ENCODE measurements at regions not wholly inside any gene's neighbourhood (a gene's known extent, or its start where the extent isn't known, plus 50 kb on each side); places are given as distances from the start of the nearest gene placed in this dataset.

DNA sequence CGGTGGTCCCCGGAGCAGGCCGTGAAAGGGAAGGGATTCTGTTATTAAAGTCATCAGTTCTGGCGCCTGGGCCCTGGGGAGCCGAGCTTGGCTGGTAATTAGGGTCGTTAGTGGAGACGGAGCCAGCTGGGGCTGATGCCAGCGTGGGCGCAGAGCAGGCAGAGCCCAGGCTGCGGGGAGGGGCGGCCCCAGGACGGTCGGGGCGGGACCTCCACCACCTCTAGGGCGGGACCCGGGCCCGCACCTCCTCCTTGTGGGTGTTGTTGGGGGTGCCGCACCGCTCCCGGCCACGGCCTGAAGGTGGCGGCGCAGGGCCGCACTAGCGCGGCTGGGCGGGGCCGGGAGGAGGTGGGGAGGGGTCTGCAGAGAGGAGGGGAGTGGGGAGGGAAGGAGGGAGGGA, 470.6 kb downstream of the PTPRU start:
- TF ChIP-seq ZNF274 (IDR thresholded peaks at IDR 0.05; ENCODE audit: low read depth, low read length) (no peak), YY1 (IDR thresholded peaks at IDR 0.05; ENCODE audit: insufficient read depth, insufficient read length) (no peak), SUZ12 (IDR thresholded peaks at IDR 0.05; ENCODE audit: extremely low read depth, insufficient read depth, insufficient read length) (no peak)

All from NT2/D1 (cell line).